Posterior vena cava (tissue), 2 donors: ENCODE measurements at regions not wholly inside any gene's neighbourhood (a gene's known extent, or its start where the extent isn't known, plus 50 kb on each side); places are given as distances from the start of the nearest gene placed in this dataset.

ENCODE experiments used
- DNase-seq: peaks from one replicate; pipeline ENCODE4 v3.0.0-alpha.2; 2020; ENCODE audit warnings: low spot score
- intact Hi-C, 2 donors: fragments of 100-400 bp; cut with DNase I; formaldehyde crosslinking; loops; one replicate each; pipeline versions ENCODE4 v1.14.1 to v1.14.2; 2022 to 2023
- donor health status: DM: yes; HTN: yes; CAD: no.
- donor health status: DM: yes; HTN: yes; CAD: no.

- intact Hi-C loops: no loop called here
- no peak for DNase-seq
These were observed 104.2 kb downstream of the SEC61B start for GRCh38 chr9:99326112-99326916.

- DNase-seq: no peak
- intact Hi-C loops: no loop called here
These were observed 104.8 kb downstream of the SEC61B start for GRCh38 chr9:99326917-99327189.

GRCh38 chr9:99327667-99328066, 105.6 kb downstream of the SEC61B start:
- intact Hi-C loops: no loop called here
- DNase-seq: no peak

- DNase-seq: no peak
- intact Hi-C loops: no loop called here
These were observed 113.2 kb downstream of the SEC61B start for GRCh38 chr9:99335280-99335679.

- DNase-seq: no peak
- intact Hi-C loops: no loop called here
These were observed 113.9 kb downstream of the SEC61B start for GRCh38 chr9:99336005-99336404.

- intact Hi-C loops: no loop called here
- no peak for DNase-seq
These were observed 114.4 kb downstream of the SEC61B start for GRCh38 chr9:99336531-99336930.

- intact Hi-C loops: no loop called here
- DNase-seq: no peak
These were observed 118.2 kb downstream of the SEC61B start for GRCh38 chr9:99340281-99340680.

- no peak for DNase-seq
- intact Hi-C loops: no loop called here
These were observed 119.6 kb downstream of the SEC61B start for GRCh38 chr9:99341686-99342085.

- intact Hi-C loops: no loop called here
- DNase-seq: no peak
These were observed 123.4 kb downstream of the SEC61B start for GRCh38 chr9:99345451-99345850.

- no peak for DNase-seq
- intact Hi-C loops: no loop called here
These were observed 123.9 kb downstream of the SEC61B start for GRCh38 chr9:99345942-99346341.

GRCh38 chr9:99347568-99347967, 125.5 kb downstream of the SEC61B start:
- intact Hi-C loops: no loop called here
- DNase-seq: no peak

GRCh38 chr9:99348289-99348688, 126.2 kb downstream of the SEC61B start:
- intact Hi-C loops: no loop called here
- no peak for DNase-seq

GRCh38 chr9:99349870-99350269, 127.8 kb downstream of the SEC61B start:
- intact Hi-C loops: loop anchor here in 1 of 2 donors (10.0 kb wide), 1 partner anchor 465 kb away; no protein-coding TSS in a partner anchor
- DNase-seq: no peak

GRCh38 chr9:99350461-99350860, 128.4 kb downstream of the SEC61B start:
- intact Hi-C loops: loop anchor here in 1 of 2 donors (10.0 kb wide), 1 partner anchor 464 kb away; no protein-coding TSS in a partner anchor
- no peak for DNase-seq

- no peak for DNase-seq
- intact Hi-C loops: loop anchor here in 1 of 2 donors (10.0 kb wide), 1 partner anchor 463 kb away; no protein-coding TSS in a partner anchor
These were observed 129.6 kb downstream of the SEC61B start for GRCh38 chr9:99351647-99352046.

GRCh38 chr9:99352826-99353225, 130.7 kb downstream of the SEC61B start:
- intact Hi-C loops: loop anchor here in 1 of 2 donors (10.0 kb wide), 1 partner anchor 462 kb away; no protein-coding TSS in a partner anchor
- DNase-seq: no peak

GRCh38 chr9:99353408-99353807, 131.3 kb downstream of the SEC61B start:
- DNase-seq: no peak
- intact Hi-C loops: loop anchor here in 1 of 2 donors (10.0 kb wide), 1 partner anchor 461 kb away; no protein-coding TSS in a partner anchor

GRCh38 chr9:99354104-99354503, 132.0 kb downstream of the SEC61B start:
- DNase-seq: no peak
- intact Hi-C loops: loop anchor here in 1 of 2 donors (10.0 kb wide), 1 partner anchor 461 kb away; no protein-coding TSS in a partner anchor

GRCh38 chr9:99356512-99356971, 134.5 kb downstream of the SEC61B start:
- intact Hi-C loops: loop anchor here in 1 of 2 donors (10.0 kb wide), 1 partner anchor 458 kb away; no protein-coding TSS in a partner anchor
- no peak for DNase-seq

GRCh38 chr9:99357575-99357974, 135.5 kb downstream of the SEC61B start:
- intact Hi-C loops: loop anchor here in 1 of 2 donors (10.0 kb wide), 1 partner anchor 457 kb away; no protein-coding TSS in a partner anchor
- peak; percentile 88 for DNase-seq

- intact Hi-C loops: loop anchor here in 1 of 2 donors (10.0 kb wide), 1 partner anchor 456 kb away; no protein-coding TSS in a partner anchor
- DNase-seq: no peak
These were observed 136.6 kb downstream of the SEC61B start for GRCh38 chr9:99358668-99359067.
